Epithelial cell of proximal tubule (primary cell): ENCODE measurements at regions not wholly inside any gene's neighbourhood (a gene's known extent, or its start where the extent isn't known, plus 50 kb on each side); places are given as distances from the start of the nearest gene placed in this dataset.

Experiments
- DNase-seq: peaks from one replicate; pipeline ENCODE4 v3.0.0-alpha.2; 2011; ENCODE audit warnings: low read depth
- H3K4me3 ChIP-seq: 2 replicates; pipeline ENCODE4 v1.5.1; 2011; ENCODE audit warnings: low read depth, mild to moderate bottlenecking, low read length
- CTCF ChIP-seq: conservative IDR thresholded peaks from 2 replicates; pipeline ENCODE4 v1.5.1; 2012; ENCODE audit warnings: low read depth, mild to moderate bottlenecking, low read length

- no peak overlapping the region for H3K4me3 ChIP-seq
- DNase-seq: no peak
Measured at GRCh38 chr2:76512201-76512820, 801.6 kb upstream of the GCFC2 start.

GRCh38 chr2:76506538-76506937 lies 795.8 kb upstream of the GCFC2 start:
- DNase-seq: no peak
- no peak for TF ChIP-seq CTCF
- H3K4me3 ChIP-seq: no peak overlapping the region

More at GRCh38 chr2:76512201-76512820, 801.6 kb upstream of the GCFC2 start:
- no peak for TF ChIP-seq CTCF

- H3K4me3 ChIP-seq: no peak overlapping the region
Measured at GRCh38 chr2:76501641-76502040, 790.9 kb upstream of the GCFC2 start.

GRCh38 chr2:76498360-76498759 lies 787.6 kb upstream of the GCFC2 start:
- no peak overlapping the region for H3K4me3 ChIP-seq
- DNase-seq: no peak
- no peak for TF ChIP-seq CTCF

More at GRCh38 chr2:76501641-76502040, 790.9 kb upstream of the GCFC2 start:
- DNase-seq: no peak
- TF ChIP-seq CTCF: no peak

GRCh38 chr2:76491503-76491902 lies 780.8 kb upstream of the GCFC2 start:
- no peak overlapping the region for H3K4me3 ChIP-seq
- no peak for TF ChIP-seq CTCF
- DNase-seq: no peak

- no peak for TF ChIP-seq CTCF
- H3K4me3 ChIP-seq: no peak overlapping the region
- DNase-seq: no peak
Measured at GRCh38 chr2:76478266-76479035, 767.7 kb upstream of the GCFC2 start.
